HepG2 (cell line): ENCODE measurements at regions not wholly inside any gene's neighbourhood (a gene's known extent, or its start where the extent isn't known, plus 50 kb on each side); places are given as distances from the start of the nearest gene placed in this dataset.
A peak's percentile ranks its signal among the peaks of the same experiment; 100 is the strongest.

Experiments
- ATAC-seq: fragments of 200-7000 bp; cut with Tn5 transposase; 3 replicates; pipeline ENCODE4 v1.9.1; 2020; ENCODE audit warnings: mild to moderate bottlenecking, moderate library complexity
- BruUV-seq: library from RNA; stranded (reverse); fragments of 400-500 nt; replicated peaks from 2 replicates; lab custom pipeline; 2021; lab: Mats Ljungman, UMichigan
- CTCF ChIA-PET: fragments of 300-600 bp; formaldehyde crosslinking; extraction: SDS; loops from one replicate; lab custom pipeline; 2021; ENCODE audit warnings: low total read pairs, inconsistent platforms, low intra/inter-chr PET ratio; lab: Yijun Ruan, JAX
- POLR2A ChIA-PET: fragments of 350-600 bp; sonication (Branson Sonifier 250); formaldehyde crosslinking; loops from one replicate; lab custom pipeline; 2020; ENCODE audit warnings: antibody characterized with exemption, inconsistent platforms; lab: Yijun Ruan, JAX
- DNase-seq: peaks from one replicate; pipeline ENCODE4 v3.0.0-alpha.2; 2015; ENCODE audit warnings: low spot score
- FAIRE-seq: peaks from 3 replicates; lab custom pipeline; 2011; peaks lifted over from hg19 to GRCh38; lab: Jason Lieb, UNC
- H2AFZ ChIP-seq: one replicate; pipeline ENCODE4 v1.6.1; 2011; ENCODE audit warnings: low read length, inconsistent platforms
- H3K27ac ChIP-seq: fragments of 300-600 bp; 3 replicates; pipeline ENCODE4 v1.8.0; 2011; ENCODE audit warnings: mixed run types, mild to moderate bottlenecking, mixed read lengths, low read length, inconsistent platforms; ENCODE audit not compliant: insufficient read depth; ENCODE audit errors: extremely low read length
- H3K27me3 ChIP-seq, 2 experiments: fragments of 200-600 bp in 1 of 2; 2 replicates in 1 of 2; 3 replicates in 1 of 2; pipeline versions ENCODE4 v1.6.0 to v1.8.0; 2011; ENCODE audit warnings: low read length in 2 of 2, mild to moderate bottlenecking in 2 of 2, moderate library complexity in 2 of 2, inconsistent platforms in 1 of 2; ENCODE audit not compliant: insufficient read depth in 2 of 2, control insufficient read depth in 1 of 2
- H3K36me3 ChIP-seq, 2 experiments: fragments of 200-600 bp in 1 of 2; replicated peaks in 1 of 2; 2 replicates in 1 of 2; 3 replicates in 1 of 2; pipeline versions ENCODE4 v1.5.1 to v1.8.0; 2011; ENCODE audit warnings: low read length in 2 of 2, inconsistent platforms in 1 of 2; ENCODE audit not compliant: insufficient read depth in 2 of 2, control insufficient read depth in 1 of 2
- H3K4me1 ChIP-seq: 2 replicates; pipeline ENCODE4 v1.5.1; 2012; ENCODE audit warnings: low read length, inconsistent platforms; ENCODE audit not compliant: insufficient read depth
- H3K4me2 ChIP-seq: 2 replicates; pipeline ENCODE4 v1.6.0; 2011; ENCODE audit warnings: low read depth, low read length, inconsistent platforms
- H3K4me3 ChIP-seq, 3 experiments: fragments of 200-600 bp in 1 of 3; sonication (generic), shearing (Covaris generic) in 1 of 3; replicated peaks in 1 of 3; 2 replicates each; pipeline ENCODE4 v1.5.1; 2011 to 2016; ENCODE audit warnings: low read length in 3 of 3, inconsistent platforms in 2 of 3, low read depth in 2 of 3, mild to moderate bottlenecking in 2 of 3, control low read depth in 1 of 3, mixed read lengths in 1 of 3; ENCODE audit not compliant: insufficient read depth in 1 of 3
- H3K79me2 ChIP-seq: one replicate; pipeline ENCODE4 v1.6.1; 2011; ENCODE audit warnings: low read length, inconsistent platforms; ENCODE audit not compliant: insufficient read depth
- H3K9ac ChIP-seq: 2 replicates; pipeline ENCODE4 v1.6.0; 2011; ENCODE audit warnings: mild to moderate bottlenecking, low read depth, low read length, inconsistent platforms; ENCODE audit not compliant: insufficient read depth
- H3K9me3 ChIP-seq: 2 replicates; pipeline ENCODE4 v1.5.1; 2012; ENCODE audit warnings: mild to moderate bottlenecking, low read length
- H4K20me1 ChIP-seq: 2 replicates; pipeline ENCODE4 v1.6.0; 2011; ENCODE audit warnings: inconsistent platforms, mild to moderate bottlenecking, low read length, moderate library complexity; ENCODE audit not compliant: insufficient read depth
- CBX1 ChIP-seq: IDR thresholded peaks from one replicate; pipeline ENCODE4 v1.6.1; 2016; ENCODE audit warnings: antibody characterized with exemption, low read depth
- E2F1 ChIP-seq: sonication (generic); formaldehyde crosslinking; IDR thresholded peaks from 2 replicates; pipeline ENCODE4 v1.5.0; 2020; ENCODE audit warnings: missing genetic modification reagents
- FOXK1 ChIP-seq: sonication (generic); formaldehyde crosslinking; IDR thresholded peaks from 2 replicates; pipeline ENCODE4 v1.4.0; 2020; ENCODE audit warnings: low read depth, missing genetic modification reagents, borderline replicate concordance
- KDM4B ChIP-seq: sonication (generic); formaldehyde crosslinking; IDR thresholded peaks from 2 replicates; pipeline ENCODE4 v1.4.0; 2020; ENCODE audit warnings: missing genetic modification reagents
- KDM5A ChIP-seq: fragments of 200-600 bp; sonication (generic); IDR thresholded peaks from 2 replicates; pipeline ENCODE4 v1.7.0; 2018; ENCODE audit warnings: antibody characterized with exemption, mild to moderate bottlenecking, low read length, borderline replicate concordance
- KLF11 ChIP-seq: IDR thresholded peaks from 2 replicates; pipeline ENCODE4 v1.6.1; 2016; ENCODE audit warnings: missing compliant biosample characterization
- NFYC ChIP-seq: IDR thresholded peaks from 2 replicates; pipeline ENCODE4 v1.6.1; 2016; ENCODE audit warnings: missing genetic modification reagents, missing compliant biosample characterization
- PBX3 ChIP-seq: sonication (generic); formaldehyde crosslinking; IDR thresholded peaks from 2 replicates; pipeline ENCODE4 v1.8.1; 2023; ENCODE audit warnings: missing genetic modification reagents, inconsistent platforms, borderline replicate concordance
- SNRNP70 ChIP-seq: fragments of 200-400 bp; formaldehyde crosslinking; IDR thresholded peaks from 2 replicates; pipeline ENCODE4 v1.6.1; 2017; ENCODE audit warnings: mild to moderate bottlenecking, low read depth, low read length, moderate library complexity
- ZFP82 ChIP-seq: sonication (generic); formaldehyde crosslinking; IDR thresholded peaks from 2 replicates; pipeline ENCODE4 v1.5.1; 2020; ENCODE audit warnings: mild to moderate bottlenecking, missing genetic modification reagents, borderline replicate concordance
- ZFYVE20 ChIP-seq: sonication (generic); formaldehyde crosslinking; IDR thresholded peaks from 2 replicates; pipeline ENCODE4 v1.8.0; 2023; ENCODE audit warnings: low read depth, mild to moderate bottlenecking, moderate library complexity, missing genetic modification reagents, borderline replicate concordance
- ZNF263 ChIP-seq: sonication (generic); formaldehyde crosslinking; IDR thresholded peaks from 2 replicates; pipeline ENCODE4 v1.4.0; 2020; ENCODE audit warnings: missing genetic modification reagents
- ZNF274 ChIP-seq: sonication (generic); formaldehyde crosslinking; IDR thresholded peaks from 2 replicates; pipeline ENCODE4 v1.5.1; 2020; ENCODE audit warnings: mild to moderate bottlenecking, missing genetic modification reagents
- ZNF431 ChIP-seq: sonication (generic); formaldehyde crosslinking; IDR thresholded peaks from 2 replicates; pipeline ENCODE4 v1.9.0; 2022; ENCODE audit warnings: missing genetic modification reagents, low read depth, mild to moderate bottlenecking, borderline replicate concordance
- ZNF441 ChIP-seq: sonication (generic); formaldehyde crosslinking; IDR thresholded peaks from 2 replicates; pipeline ENCODE4 v1.7.0; 2021; ENCODE audit warnings: missing genetic modification reagents, borderline replicate concordance
- ZNF83 ChIP-seq: sonication (generic); formaldehyde crosslinking; IDR thresholded peaks from 2 replicates; pipeline ENCODE4 v1.4.0; 2020; ENCODE audit warnings: missing genetic modification reagents, mild to moderate bottlenecking, borderline replicate concordance
- WGBS: methylation state at CpG from one replicate; pipeline ENCODE4 v1.1.6; 2017; ENCODE audit warnings: low lambda C conversion rate; 5-methylcytosine and 5-hydroxymethylcytosine counted together
- in situ Hi-C: cut with HindIII; loops from 2 replicates; pipeline ENCODE4 v1.10.0; 2017; ENCODE audit warnings: low pct_unique_long_range_greater_than_20kb; ENCODE audit not compliant: extremely low pct_ligation_motif_present
- intact Hi-C: fragments of 100-400 bp; cut with micrococcal nuclease; formaldehyde crosslinking; loops from one replicate; pipeline ENCODE4 v1.10.0; 2022; ENCODE audit not compliant: unreplicated experiment

- H2AFZ ChIP-seq, result no peak overlapping the region
- intact Hi-C loops, result no loop called here
- no peaks in the 10 kb centered on the region for H3K9me3 ChIP-seq
- H3K36me3 ChIP-seq, result no peaks in the 10 kb centered on the region
- no peaks in the 10 kb centered on the region for H3K27me3 ChIP-seq
- in situ Hi-C loops, result no loop called here
- no peaks in the 10 kb centered on the region for H4K20me1 ChIP-seq
- H3K4me1 ChIP-seq, result no peaks in the 10 kb centered on the region
- no peak overlapping the region for H3K4me3 ChIP-seq
- CTCF ChIA-PET, result no interaction called here
- no TSS peak for BruUV-seq
- WGBS, result 10% methylated on average over 3 of the region's 3 CpGs
- no peaks in the 10 kb centered on the region for H3K79me2 ChIP-seq
- POLR2A ChIA-PET, result no interaction called here
- H3K9ac ChIP-seq, result no peak overlapping the region
- no peak for FAIRE-seq
- H3K27ac ChIP-seq, result no peak overlapping the region
- no peak overlapping the region for H3K4me2 ChIP-seq
- DNase-seq, result peak; percentile 30
- no peak for ATAC-seq
- TF ChIP-seq ZFYVE20 (CRISPR knock-in tag) (no peak), SNRNP70 (no peak), ZNF441 (no peak), ZNF274 (CRISPR knock-in tag) (no peak), E2F1 (CRISPR knock-in tag) (no peak), KDM5A (no peak), ZNF431 (CRISPR knock-in tag) (no peak), FOXK1 (CRISPR knock-in tag) (no peak), ZNF263 (CRISPR knock-in tag) (no peak), PBX3 (no peak), NFYC (CRISPR knock-in tag) (no peak), ZFP82 (no peak), KDM4B (CRISPR knock-in tag) (no peak), ZNF83 (CRISPR knock-in tag) (no peak), CBX1 (no peak), KLF11 (CRISPR knock-in tag) (no peak)
These were observed 101.3 kb downstream of the CDC42EP3 start for GRCh38 chr2:37569986-37570679.
